GM04503 (cell line): ENCODE measurements at regions not wholly inside any gene's neighbourhood (a gene's known extent, or its start where the extent isn't known, plus 50 kb on each side); places are given as distances from the start of the nearest gene placed in this dataset.

Experiments
- DNase-seq: peaks from one replicate; pipeline ENCODE4 v3.0.0-alpha.2; 2012; ENCODE audit warnings: low read depth

GRCh38 chr2:240209493-240209892 is 69.0 kb upstream of the OTOS start:
- DNase-seq: no peak

GRCh38 chr2:240210198-240210965 is 69.9 kb upstream of the OTOS start:
- DNase-seq: no peak

GRCh38 chr2:240211096-240211495 is 70.6 kb upstream of the OTOS start:
- DNase-seq: no peak

- no peak for DNase-seq
Measured at GRCh38 chr2:240211598-240212424, 71.4 kb upstream of the OTOS start.

- DNase-seq: no peak
Measured at GRCh38 chr2:240212425-240213225, 72.2 kb upstream of the OTOS start.

GRCh38 chr2:240213226-240213475 is 72.7 kb upstream of the OTOS start:
- no peak for DNase-seq

- no peak for DNase-seq
Measured at GRCh38 chr2:240213476-240214421, 73.3 kb upstream of the OTOS start.

GRCh38 chr2:240214790-240215675 is 74.6 kb upstream of the OTOS start:
- DNase-seq: no peak

- DNase-seq: no peak
Measured at GRCh38 chr2:240215676-240216051, 75.2 kb upstream of the OTOS start.

GRCh38 chr2:240216167-240216566 is 75.7 kb upstream of the OTOS start:
- DNase-seq: no peak

- no peak for DNase-seq
Measured at GRCh38 chr2:240217431-240218301, 77.2 kb upstream of the OTOS start.

GRCh38 chr2:240219208-240219890 is 78.9 kb upstream of the OTOS start:
- no peak for DNase-seq

- no peak for DNase-seq
Measured at GRCh38 chr2:240220371-240220770, 79.9 kb upstream of the OTOS start.

- DNase-seq: no peak
Measured at GRCh38 chr2:240223631-240224030, 83.2 kb upstream of the OTOS start.

- DNase-seq: no peak
Measured at GRCh38 chr2:240224676-240225075, 84.2 kb upstream of the OTOS start.

- DNase-seq: no peak
Measured at GRCh38 chr2:240225131-240225530, 84.7 kb upstream of the OTOS start.

- DNase-seq: no peak
Measured at GRCh38 chr2:240225660-240226475, 85.4 kb upstream of the OTOS start.
